Smooth muscle cell (in vitro differentiated cells): ENCODE measurements at regions not wholly inside any gene's neighbourhood (a gene's known extent, or its start where the extent isn't known, plus 50 kb on each side); places are given as distances from the start of the nearest gene placed in this dataset.

Experiments used
- DNase-seq: peaks from one replicate; lab custom pipeline; 2025; ENCODE audit not compliant: unreplicated experiment; lab: John Stamatoyannopoulos, UW
- H2AFZ ChIP-seq: fragments of 200-600 bp; sonication (generic); 2 replicates; pipeline ENCODE4 v1.6.0; 2016; ENCODE audit warnings: antibody characterized with exemption, low read depth, mild to moderate bottlenecking
- H3F3A ChIP-seq: fragments of 200-600 bp; sonication (generic); 2 replicates; pipeline ENCODE4 v1.6.0; 2017; ENCODE audit warnings: antibody characterized with exemption, low read depth
- H3K27ac ChIP-seq: fragments of 200-600 bp; sonication (generic); 2 replicates; pipeline ENCODE4 v1.5.1; 2016; ENCODE audit warnings: low read depth, mild to moderate bottlenecking
- H3K27me3 ChIP-seq: fragments of 200-600 bp; sonication (generic); 2 replicates; pipeline ENCODE4 v1.6.1; 2016; ENCODE audit warnings: low read depth, mild to moderate bottlenecking
- H3K36me3 ChIP-seq: fragments of 200-600 bp; sonication (generic); 2 replicates; pipeline ENCODE4 v1.5.1; 2016; ENCODE audit warnings: low read depth
- H3K4me1 ChIP-seq: fragments of 200-600 bp; sonication (generic); 2 replicates; pipeline ENCODE4 v1.5.1; 2016; ENCODE audit warnings: low read depth
- H3K4me2 ChIP-seq: fragments of 200-600 bp; sonication (generic); 2 replicates; pipeline ENCODE4 v1.6.0; 2016; ENCODE audit warnings: mild to moderate bottlenecking
- H3K4me3 ChIP-seq: fragments of 200-600 bp; sonication (generic); 2 replicates; pipeline ENCODE4 v1.5.1; 2016; ENCODE audit warnings: mild to moderate bottlenecking
- H3K79me2 ChIP-seq: fragments of 200-600 bp; sonication (generic); 2 replicates; pipeline ENCODE4 v1.6.0; 2016; ENCODE audit warnings: low read depth, mild to moderate bottlenecking
- H3K9ac ChIP-seq: fragments of 200-600 bp; sonication (generic); 2 replicates; pipeline ENCODE4 v1.6.0; 2016; ENCODE audit warnings: low read depth
- H3K9me3 ChIP-seq: fragments of 200-600 bp; sonication (generic); replicated peaks from 2 replicates; pipeline ENCODE4 v1.5.1; 2016; ENCODE audit warnings: low read depth
- H4K20me1 ChIP-seq: fragments of 200-600 bp; sonication (generic); 2 replicates; pipeline ENCODE4 v1.6.0; 2016; ENCODE audit warnings: low read depth
- CTCF ChIP-seq: fragments of 200-600 bp; sonication (generic); IDR thresholded peaks from 2 replicates; pipeline ENCODE4 v1.5.1; 2017; ENCODE audit warnings: borderline replicate concordance, mild to moderate bottlenecking, antibody characterized with exemption; ENCODE audit not compliant: insufficient read depth, poor library complexity, severe bottlenecking
- WGBS: methylation state at CpG from one replicate; pipeline ENCODE4 v1.1.7; 2016; ENCODE audit warnings: low lambda C conversion rate; 5-methylcytosine and 5-hydroxymethylcytosine counted together

GRCh38 chr2:121006743-121007489, 271.2 kb downstream of the GLI2 start:
- no peaks in the 10 kb centered on the region for H3F3A ChIP-seq
- no peaks in the 10 kb centered on the region for H3K4me1 ChIP-seq
- H3K9ac ChIP-seq = no peak overlapping the region
- no peak overlapping the region for H3K4me3 ChIP-seq
- H4K20me1 ChIP-seq = no peaks in the 10 kb centered on the region
- no peak overlapping the region for H3K4me2 ChIP-seq
- no peaks in the 10 kb centered on the region for H3K9me3 ChIP-seq
- TF ChIP-seq CTCF = no peak
- no peaks in the 10 kb centered on the region for H3K79me2 ChIP-seq
- 94% methylated on average over 10 of the region's 10 CpGs for WGBS
- no peak overlapping the region for H2AFZ ChIP-seq
- no peaks in the 10 kb centered on the region for H3K36me3 ChIP-seq
- no peak overlapping the region for H3K27ac ChIP-seq
- H3K27me3 ChIP-seq = no peaks in the 10 kb centered on the region
- no peak for DNase-seq

GRCh38 chr2:121007490-121007853, 271.8 kb downstream of the GLI2 start:
- Histone ChIP-seq H3K9ac (no peak overlapping the region), H3K9me3 (no peaks in the 10 kb centered on the region), H2AFZ (no peak overlapping the region), H3K4me3 (no peak overlapping the region), H3K36me3 (no peaks in the 10 kb centered on the region), H3K4me2 (no peak overlapping the region), H3F3A (no peaks in the 10 kb centered on the region), H4K20me1 (no peaks in the 10 kb centered on the region), H3K4me1 (no peaks in the 10 kb centered on the region), H3K79me2 (no peaks in the 10 kb centered on the region), H3K27me3 (no peaks in the 10 kb centered on the region), H3K27ac (no peak overlapping the region)
- DNase-seq = no peak
- TF ChIP-seq CTCF = no peak
- WGBS = 95% methylated on average over 2 of the region's 2 CpGs

- H3F3A ChIP-seq = no peaks in the 10 kb centered on the region
- H3K27ac ChIP-seq = no peak overlapping the region
- no peak overlapping the region for H3K4me3 ChIP-seq
- TF ChIP-seq CTCF = peak; percentile 25
- H3K9ac ChIP-seq = no peak overlapping the region
- no peak for DNase-seq
- no peaks in the 10 kb centered on the region for H4K20me1 ChIP-seq
- H3K79me2 ChIP-seq = no peaks in the 10 kb centered on the region
- no peaks in the 10 kb centered on the region for H3K4me1 ChIP-seq
- no peak overlapping the region for H2AFZ ChIP-seq
- no peak overlapping the region for H3K4me2 ChIP-seq
- H3K27me3 ChIP-seq = no peaks in the 10 kb centered on the region
- WGBS = 54% methylated on average over 5 of the region's 5 CpGs
- H3K9me3 ChIP-seq = no peaks in the 10 kb centered on the region
- H3K36me3 ChIP-seq = no peaks in the 10 kb centered on the region
Observed at GRCh38 chr2:121008975-121009374, 273.3 kb downstream of the GLI2 start.

GRCh38 chr2:121010998-121011397, 274.0 kb downstream of the TFCP2L1 start:
- no peak overlapping the region for H3K4me3 ChIP-seq
- no peak overlapping the region for H2AFZ ChIP-seq
- no peak overlapping the region for H3K27ac ChIP-seq
- H4K20me1 ChIP-seq = no peaks in the 10 kb centered on the region
- no peaks in the 10 kb centered on the region for H3K36me3 ChIP-seq
- no peak overlapping the region for H3K9ac ChIP-seq
- no peaks in the 10 kb centered on the region for H3K27me3 ChIP-seq
- no peaks in the 10 kb centered on the region for H3K79me2 ChIP-seq
- no peak for DNase-seq
- no peaks in the 10 kb centered on the region for H3K9me3 ChIP-seq
- no peak for TF ChIP-seq CTCF
- no peak overlapping the region for H3K4me2 ChIP-seq
- H3K4me1 ChIP-seq = no peaks in the 10 kb centered on the region
- H3F3A ChIP-seq = no peaks in the 10 kb centered on the region
